ENCODE measurements at regions not wholly inside any gene's neighbourhood (a gene's known extent, or its start where the extent isn't known, plus 50 kb on each side); places are given as distances from the start of the nearest gene placed in this dataset.
"Not testable (repeated sequence)": the region's sequence is repeated elsewhere in the genome, so short reads cannot be mapped to it uniquely, and the experiment has no call there.

DNA sequence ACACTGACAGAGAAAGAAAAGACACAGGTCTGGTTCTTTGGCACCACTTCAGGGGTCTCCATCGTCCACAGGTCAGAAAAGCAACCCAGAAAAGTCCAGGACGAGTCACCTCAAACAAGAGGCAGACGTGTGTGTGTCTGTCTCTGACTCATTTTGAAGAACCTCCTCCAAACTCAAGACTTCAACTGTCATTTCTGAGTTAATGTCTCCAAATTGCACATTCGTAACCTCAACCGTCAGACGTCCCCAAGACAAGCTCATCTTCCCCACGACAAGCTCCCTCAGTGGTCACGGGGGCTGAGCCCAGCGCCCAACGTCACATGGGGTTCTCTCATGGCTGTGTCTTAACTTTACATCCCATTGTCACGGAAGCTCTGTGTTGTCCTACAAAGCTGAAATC, 70.2 kb upstream of the TNK2 start:
- DNase-seq (ENCODE audit: insufficient read length, low spot score); FAIRE-seq: not testable (repeated sequence)

DNA sequence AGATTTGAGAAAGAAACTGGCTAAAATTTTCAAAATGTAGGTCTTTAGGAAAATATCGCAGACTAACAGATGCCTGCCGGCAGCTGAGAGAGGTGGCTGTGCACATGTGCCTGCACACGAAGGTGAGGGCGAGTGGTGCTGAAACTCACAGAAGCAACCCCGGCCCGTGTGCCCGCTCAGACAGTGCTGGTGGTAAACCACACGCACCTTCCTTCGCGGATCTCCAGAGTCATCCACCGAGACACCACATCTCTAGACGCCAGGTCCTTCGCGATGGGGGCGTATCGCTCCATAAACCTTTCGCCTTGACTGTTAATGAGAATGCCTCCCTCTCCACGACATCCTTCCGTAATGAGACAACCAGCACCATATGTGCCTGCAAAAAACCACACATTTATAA, 68.5 kb upstream of the TNK2 start:
- FAIRE-seq; DNase-seq (ENCODE audit: insufficient read length, low spot score): not testable (repeated sequence)

DNA sequence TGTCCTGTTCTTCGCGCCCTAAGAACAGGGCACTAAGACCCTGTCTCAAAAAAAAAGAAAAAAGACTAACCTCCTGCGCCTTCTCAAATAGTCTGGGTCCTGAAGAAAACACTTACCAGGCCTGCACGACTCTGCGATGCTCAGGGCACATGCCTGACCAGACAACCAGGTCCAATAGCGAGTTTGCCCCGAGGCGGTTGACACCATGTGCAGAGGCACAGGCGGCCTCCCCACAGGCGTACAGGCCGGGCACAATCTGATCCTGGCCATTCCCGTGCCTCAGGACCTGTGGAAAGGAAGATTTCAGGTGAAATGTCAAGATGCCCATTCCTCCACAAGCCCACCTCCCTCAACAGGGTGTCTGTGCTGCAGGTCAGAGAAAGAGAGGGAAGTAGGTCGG, 65.9 kb upstream of the TNK2 start:
- FAIRE-seq; DNase-seq (ENCODE audit: insufficient read length, low spot score): not testable (repeated sequence)

DNA sequence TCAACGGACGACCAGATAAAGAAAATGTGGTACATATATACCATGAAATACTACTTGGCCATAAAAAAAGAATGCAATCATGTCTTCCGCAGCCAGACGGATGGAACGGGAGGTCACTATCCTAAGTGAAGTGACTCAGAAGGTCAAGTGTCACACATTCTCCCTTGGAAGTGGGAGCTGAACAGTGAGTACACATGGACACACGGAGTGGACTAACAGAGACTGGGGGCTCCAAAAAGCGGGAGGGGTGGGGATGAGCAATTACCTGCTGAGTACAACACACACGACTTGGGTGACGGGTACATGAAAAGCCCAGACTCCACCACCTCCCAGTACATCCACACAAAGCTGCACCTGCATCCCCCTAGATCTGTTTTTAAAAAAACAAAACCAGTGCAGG, 62.5 kb upstream of the TNK2 start:
- not testable (repeated sequence) for FAIRE-seq

DNA sequence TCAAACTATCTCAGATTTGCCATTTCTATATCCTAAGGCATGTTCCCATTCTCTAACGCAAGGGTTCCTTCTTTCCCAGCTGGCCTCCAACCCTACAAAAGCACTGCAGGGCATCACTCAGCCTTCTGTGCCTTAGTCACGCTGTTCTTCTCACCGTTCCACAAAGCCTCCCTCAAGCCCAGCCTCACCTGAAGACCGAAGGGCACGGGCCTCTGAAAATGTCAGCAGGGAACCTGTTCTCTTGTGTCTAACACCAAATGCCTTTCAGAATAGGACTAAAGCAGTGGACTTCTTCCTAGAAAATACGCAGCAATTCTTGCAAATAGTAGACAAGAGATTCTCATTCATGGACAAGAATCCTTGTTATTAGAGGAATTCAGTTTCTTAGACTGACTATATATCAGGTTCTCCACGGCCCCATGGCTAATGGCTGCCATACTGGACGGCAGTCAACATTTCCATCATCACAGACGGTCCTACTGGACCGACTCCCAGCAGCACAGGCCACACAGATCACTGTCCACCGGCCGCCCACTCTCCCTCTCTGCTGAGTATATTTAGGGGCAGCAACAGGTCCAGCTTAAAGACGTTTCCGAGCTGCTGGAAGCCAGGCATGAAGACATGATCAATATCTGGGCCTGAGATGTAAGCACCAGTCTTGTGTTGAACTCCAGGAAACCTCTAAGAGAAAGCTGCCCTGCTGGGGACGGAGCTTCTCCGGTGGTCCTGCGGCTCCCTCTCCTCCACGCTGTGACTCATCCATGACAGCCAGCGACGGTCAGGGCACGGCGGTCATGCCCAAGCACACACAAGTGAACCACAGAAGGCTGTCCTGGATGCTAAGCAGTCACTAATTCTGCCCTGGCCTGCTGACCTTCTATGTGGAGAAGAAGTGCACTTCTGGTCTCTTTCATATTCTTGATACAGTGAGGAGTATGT, 61.8 kb upstream of the TNK2 start:
- DNase-seq (ENCODE audit: insufficient read length, low spot score); FAIRE-seq: not testable (repeated sequence)

More for the DNA sequence above, 62.5 kb upstream of the TNK2 start:
- DNase-seq (ENCODE audit: insufficient read length, low spot score), result not testable (repeated sequence)

DNA sequence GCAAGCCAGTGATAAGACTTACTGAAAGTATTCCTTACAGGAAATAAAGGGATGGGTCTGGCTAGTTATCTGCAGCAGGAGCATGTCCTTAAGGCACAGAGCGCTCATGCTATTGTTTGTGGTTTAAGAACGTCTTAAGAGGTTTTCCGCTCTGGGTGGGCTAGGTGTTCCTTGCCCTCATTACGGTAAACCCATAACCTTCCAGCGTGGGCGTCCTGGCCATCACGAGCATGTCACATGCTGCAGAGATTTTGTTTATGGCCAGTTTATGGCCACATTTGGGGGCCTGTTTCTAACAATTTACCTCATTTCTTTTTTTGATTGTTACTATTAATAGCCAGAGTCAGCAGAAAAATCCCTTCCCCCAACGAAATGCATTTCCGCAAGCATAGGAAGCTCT, 61.0 kb upstream of the TNK2 start:
- not testable (repeated sequence) for FAIRE-seq

DNA sequence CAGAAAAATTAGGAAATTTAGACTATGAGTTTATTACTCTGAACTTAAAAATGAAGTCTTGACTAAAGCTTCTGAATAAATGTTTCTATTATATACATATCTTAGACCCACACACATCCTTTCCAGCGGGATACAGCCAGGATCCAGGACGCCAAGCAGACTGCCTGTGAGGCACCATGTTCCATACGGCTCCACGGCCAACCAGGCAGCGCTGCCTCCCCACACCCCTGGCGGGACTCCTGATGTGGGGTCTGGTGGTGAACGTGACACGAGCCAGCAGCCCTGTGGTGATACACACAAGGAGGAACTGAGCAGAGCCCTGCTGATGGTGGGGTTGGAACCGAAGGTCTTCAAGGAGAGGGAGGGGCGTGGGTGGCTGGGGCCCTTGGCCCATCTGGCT, 59.8 kb upstream of the TNK2 start:
- FAIRE-seq, result not testable (repeated sequence)

More for the DNA sequence above, 61.0 kb upstream of the TNK2 start:
- not testable (repeated sequence) for DNase-seq (ENCODE audit: insufficient read length, low spot score)

DNA sequence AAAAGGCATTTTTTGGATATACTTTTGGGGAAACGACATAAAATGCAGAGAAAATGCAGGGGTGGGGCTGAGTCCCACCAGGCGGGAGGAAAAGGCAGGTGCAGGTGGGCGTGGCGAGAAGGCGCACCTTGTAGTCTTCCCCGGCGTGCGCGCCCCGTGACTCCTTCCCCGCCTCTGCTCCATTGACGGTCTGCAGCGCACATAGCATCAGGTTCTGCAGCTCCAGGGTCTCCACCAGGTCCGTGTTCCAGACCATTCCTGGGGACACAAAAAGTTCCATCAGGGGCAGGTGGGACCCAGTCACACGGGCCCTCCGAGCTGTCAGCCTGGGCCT, 59.0 kb upstream of the TNK2 start:
- not testable (repeated sequence) for FAIRE-seq; DNase-seq (ENCODE audit: insufficient read length, low spot score)

More for the DNA sequence above, 59.8 kb upstream of the TNK2 start:
- not testable (repeated sequence) for DNase-seq (ENCODE audit: insufficient read length, low spot score)

DNA sequence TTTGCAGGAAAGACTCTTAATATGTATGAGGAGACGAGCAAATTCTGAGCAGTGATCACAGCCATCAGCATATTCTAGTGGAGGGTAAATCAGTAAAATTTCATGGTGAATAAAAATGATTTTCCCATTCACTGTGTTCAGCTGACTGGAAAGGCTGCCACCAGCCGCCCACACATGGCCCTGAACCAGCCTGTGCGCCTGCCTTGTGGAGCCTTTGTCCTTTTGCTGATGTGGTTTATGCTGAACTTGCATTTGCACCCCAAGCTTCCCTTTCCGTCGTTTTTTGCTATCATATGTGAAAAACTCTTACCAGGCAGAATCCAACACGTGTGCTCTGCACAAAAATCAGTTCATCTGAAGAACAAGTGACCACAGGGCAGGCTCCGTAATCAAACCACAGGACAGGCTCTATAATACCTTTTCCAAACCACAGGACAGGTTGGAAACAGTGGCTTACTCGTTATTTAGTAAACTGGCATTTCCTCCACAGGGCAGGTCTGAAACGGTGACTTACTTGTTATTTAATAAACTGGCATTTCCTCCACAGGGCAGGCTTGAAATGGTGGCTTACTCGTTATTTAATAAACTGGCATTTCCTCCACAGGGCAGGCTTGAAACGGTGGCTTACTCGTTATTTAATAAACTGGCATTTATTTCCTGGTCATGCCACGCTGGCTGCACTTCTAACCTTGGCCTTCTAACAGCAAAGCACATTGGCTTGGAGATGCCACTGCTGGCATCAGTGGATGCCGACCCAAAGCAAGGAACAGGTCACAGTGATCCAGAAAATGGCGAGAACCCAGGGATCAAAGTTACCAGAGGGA, 58.4 kb upstream of the TNK2 start:
- not testable (repeated sequence) for FAIRE-seq; DNase-seq (ENCODE audit: insufficient read length, low spot score)

DNA sequence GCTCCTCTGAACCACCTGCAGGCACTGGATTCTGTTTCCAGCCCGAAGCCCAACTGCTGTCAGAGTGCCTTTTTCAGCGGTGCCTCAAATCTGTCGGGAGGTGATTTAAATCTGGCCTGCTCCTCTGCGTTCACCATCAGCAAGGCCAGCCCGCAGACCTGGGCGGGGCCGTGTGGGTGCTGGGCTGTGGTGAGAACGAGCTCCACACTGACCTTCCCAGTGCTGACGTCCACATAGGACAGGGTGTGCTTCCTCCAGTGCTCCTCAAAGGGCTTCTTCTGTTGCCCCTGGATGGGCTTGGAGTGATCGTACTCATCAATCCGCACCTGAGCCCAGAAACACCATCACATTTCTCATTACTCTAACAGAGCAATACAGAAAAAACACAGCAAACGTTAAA, 56.9 kb upstream of the TNK2 start:
- FAIRE-seq; DNase-seq (ENCODE audit: insufficient read length, low spot score): not testable (repeated sequence)

DNA sequence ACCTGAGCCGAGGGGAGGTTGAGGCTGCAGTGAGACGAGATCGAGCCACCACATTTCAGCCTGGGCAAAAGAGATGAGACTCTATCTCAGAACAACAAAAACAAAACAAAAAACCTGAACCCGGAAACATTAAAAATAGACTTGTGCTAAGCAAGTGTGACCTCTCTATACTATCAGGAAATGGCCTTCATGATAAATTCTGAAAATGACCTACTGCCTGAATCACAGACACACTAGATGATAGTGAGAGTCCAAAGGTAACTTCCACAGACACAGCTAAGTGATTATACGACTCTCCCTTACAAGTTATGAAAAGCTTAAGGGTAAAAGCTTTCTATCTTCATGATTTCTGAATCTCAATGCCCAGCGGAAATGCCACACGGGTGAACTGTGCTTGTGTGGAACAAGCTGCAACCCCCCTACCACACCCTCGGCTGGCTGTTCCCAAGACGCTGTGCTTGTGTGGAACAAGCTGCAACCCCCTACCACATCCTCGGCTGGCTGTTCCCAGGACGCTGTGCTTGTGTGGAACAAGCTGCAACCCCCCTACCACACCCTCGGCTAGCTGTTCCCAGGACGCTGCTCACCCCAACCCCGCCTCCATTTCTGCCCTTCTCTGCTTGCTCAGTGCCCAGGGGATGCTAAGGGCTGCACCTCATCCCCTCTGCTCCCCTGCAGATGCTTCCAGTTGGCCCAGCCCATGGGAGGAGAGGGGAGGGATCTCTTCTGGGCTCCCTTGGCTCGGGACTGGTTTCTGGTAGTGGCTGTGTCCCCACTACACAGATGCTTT, 56.2 kb upstream of the TNK2 start:
- FAIRE-seq, result not testable (repeated sequence)

DNA sequence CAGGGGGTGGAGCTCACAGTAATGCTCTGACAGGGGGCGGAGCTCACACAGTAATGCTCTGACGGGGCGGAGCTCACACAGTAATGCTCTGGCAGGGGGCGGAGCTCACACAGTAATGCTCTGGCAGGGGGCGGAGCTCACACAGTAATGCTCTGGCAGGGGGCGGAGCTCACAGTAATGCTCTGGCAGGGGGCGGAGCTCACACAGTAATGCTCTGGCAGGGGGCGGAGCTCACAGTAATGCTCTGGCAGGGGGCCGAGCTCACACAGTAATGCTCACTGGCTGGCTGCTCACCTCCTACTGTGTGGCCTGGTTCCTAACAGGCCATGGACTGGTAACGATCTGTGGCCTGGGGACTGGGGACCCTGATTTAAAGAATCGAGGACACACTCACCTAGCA, 53.9 kb upstream of the TNK2 start:
- FAIRE-seq; DNase-seq (ENCODE audit: insufficient read length, low spot score): not testable (repeated sequence)

More for the DNA sequence above, 56.2 kb upstream of the TNK2 start:
- not testable (repeated sequence) for DNase-seq (ENCODE audit: insufficient read length, low spot score)

DNA sequence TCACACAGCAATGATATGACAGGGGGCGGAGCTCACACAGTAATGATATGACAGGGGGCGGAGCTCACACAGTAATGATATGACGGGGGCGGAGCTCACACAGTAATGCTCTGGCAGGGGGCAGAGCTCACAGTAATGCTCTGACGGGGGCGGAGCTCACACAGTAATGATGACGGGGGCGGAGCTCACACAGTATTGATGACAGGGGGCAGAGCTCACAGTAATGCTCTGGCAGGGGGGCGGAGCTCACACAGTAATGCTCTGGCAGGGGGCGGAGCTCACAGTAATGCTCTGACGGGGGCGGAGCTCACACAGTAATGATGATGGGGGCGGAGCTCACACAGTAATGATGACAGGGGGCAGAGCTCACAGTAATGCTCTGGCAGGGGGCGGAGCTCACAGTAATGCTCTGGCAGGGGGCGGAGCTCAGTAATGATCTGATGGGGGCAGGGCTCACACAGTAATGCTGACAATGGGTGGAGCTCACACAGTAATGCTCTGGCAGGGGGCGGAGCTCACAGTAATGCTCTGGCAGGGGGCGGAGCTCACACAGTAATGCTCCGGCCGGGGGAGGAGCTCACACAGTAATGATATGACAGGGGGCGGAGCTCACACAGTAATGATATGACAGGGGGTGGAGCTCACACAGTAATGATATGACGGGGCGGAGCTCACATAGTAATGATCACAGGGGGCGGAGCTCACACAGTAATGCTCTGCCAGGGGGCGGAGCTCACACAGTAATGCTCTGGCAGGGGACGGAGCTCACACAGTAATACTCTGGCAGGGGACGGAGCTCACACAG, 52.8 kb upstream of the TNK2 start:
- not testable (repeated sequence) for FAIRE-seq; DNase-seq (ENCODE audit: insufficient read length, low spot score)

DNA sequence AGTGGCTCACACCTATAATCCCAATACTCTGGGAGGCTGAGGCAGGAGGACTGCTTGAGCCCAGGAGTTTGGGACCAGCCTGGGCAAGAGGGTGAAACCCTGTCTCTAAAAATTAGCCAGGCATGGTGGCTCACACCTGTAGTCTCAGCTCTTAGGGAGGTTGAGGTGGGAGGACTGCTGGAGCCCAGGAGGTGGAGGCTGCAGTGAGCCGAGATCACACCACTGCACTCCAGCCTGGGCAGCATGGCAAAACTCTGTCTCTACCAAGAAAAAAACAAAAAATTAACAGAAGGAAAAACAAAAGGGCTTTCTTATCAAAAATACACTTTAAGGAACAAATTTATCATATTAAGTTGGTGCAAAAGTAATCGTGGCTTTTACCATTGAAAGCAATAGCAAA, 51.8 kb upstream of the TNK2 start:
- not testable (repeated sequence) for FAIRE-seq; DNase-seq (ENCODE audit: insufficient read length, low spot score)

DNA sequence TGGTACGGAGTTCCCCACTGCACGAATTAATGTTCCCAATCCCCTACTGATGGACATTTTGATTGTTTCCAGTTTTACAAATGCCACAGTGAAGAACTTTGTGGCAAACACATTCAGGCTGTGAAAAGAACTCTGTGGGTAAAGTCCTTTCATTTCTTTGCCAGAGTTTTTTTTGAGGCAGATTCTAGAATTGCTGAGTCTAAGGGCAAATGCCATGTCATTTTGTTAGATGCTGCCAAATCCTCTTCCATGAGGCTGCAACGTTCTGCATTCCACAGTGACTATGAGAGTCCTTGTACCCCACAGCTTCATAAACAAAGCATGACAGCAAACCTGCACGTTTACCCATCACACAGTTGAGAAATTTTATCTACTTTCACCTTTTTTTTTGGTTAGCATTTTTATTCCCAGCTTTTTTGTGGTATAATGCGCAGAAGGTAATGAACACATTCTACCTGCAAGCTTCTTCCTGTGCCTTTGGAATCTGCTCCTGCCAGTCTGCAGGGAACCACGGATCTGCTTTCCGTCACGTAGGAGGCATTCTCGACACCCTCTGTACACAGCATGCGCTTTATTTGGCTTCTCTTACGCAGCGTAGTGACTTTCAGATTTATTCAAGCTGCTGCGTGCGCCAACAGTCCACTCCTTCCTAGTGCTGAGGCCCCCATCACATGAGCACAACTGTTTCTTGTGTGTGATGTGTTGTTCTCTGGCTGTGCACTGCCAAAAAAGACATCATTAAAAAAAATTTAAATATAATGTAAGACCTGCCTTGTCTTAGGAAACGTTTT, 51.2 kb upstream of the TNK2 start:
- not testable (repeated sequence) for DNase-seq (ENCODE audit: insufficient read length, low spot score); FAIRE-seq
